ENCODE measurements at regions not wholly inside any gene's neighbourhood (a gene's known extent, or its start where the extent isn't known, plus 50 kb on each side); places are given as distances from the start of the nearest gene placed in this dataset.
A peak's percentile ranks its signal among the peaks of the same experiment; 100 is the strongest.

DNA sequence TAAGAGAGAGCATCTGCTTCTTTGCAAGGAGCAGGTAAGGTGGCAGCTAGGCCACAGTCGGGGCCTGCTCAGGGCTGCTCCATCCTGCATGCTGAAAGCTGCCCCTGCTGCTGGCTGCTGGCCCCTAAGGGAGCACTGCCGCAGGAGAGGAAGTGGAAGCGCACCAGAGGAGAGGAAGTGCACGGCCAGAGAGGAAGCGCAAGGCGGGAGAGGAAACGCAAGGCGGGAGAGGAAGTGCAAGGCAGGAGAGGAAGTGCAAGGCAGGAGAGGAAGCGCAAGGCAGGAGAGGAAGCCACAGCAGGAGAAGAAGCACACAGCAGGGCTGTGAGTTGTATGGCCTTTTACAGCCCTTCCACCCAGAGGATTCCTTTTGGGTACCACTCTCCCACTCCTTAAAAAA lies 539.0 kb upstream of the TNP1 start:
- no peak for TF ChIP-seq POLR2A (IDR thresholded peaks at IDR 0.05; ENCODE audit: extremely low read depth, insufficient read length)
- no peak for TF ChIP-seq MYC (IDR thresholded peaks at IDR 0.05; ENCODE audit: low read depth, low read length)
- TF ChIP-seq, protein P1, sequence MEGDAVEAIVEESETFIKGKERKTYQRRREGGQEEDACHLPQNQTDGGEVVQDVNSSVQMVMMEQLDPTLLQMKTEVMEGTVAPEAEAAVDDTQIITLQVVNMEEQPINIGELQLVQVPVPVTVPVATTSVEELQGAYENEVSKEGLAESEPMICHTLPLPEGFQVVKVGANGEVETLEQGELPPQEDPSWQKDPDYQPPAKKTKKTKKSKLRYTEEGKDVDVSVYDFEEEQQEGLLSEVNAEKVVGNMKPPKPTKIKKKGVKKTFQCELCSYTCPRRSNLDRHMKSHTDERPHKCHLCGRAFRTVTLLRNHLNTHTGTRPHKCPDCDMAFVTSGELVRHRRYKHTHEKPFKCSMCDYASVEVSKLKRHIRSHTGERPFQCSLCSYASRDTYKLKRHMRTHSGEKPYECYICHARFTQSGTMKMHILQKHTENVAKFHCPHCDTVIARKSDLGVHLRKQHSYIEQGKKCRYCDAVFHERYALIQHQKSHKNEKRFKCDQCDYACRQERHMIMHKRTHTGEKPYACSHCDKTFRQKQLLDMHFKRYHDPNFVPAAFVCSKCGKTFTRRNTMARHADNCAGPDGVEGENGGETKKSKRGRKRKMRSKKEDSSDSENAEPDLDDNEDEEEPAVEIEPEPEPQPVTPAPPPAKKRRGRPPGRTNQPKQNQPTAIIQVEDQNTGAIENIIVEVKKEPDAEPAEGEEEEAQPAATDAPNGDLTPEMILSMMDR (IDR thresholded peaks at IDR 0.05; ENCODE audit: low read depth, low read length): no peak
- TF ChIP-seq, protein P2, sequence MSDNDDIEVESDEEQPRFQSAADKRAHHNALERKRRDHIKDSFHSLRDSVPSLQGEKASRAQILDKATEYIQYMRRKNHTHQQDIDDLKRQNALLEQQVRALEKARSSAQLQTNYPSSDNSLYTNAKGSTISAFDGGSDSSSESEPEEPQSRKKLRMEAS (IDR thresholded peaks at IDR 0.05; ENCODE audit: low read depth, low read length): no peak
- peak; percentile 18 for DNase-seq (ENCODE audit: low read depth)

DNA sequence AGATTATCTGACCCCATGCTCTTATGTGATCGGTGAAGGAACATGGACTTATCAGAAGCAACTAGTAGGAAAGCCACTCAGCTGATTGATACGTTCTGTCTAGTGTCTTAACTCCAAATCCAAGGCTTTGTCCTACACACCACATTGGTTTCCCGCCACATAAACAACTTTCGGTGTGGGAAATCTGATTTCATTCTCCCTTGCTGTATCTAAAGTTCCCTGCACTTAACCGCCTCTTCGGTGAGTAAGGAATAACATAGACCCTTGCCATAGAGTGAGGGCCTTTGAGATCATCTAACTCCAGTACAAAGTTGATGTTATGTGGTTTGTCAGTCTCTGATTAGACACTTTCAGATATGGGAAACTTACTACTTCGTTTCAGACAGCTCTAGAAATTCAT lies 538.2 kb upstream of the TNP1 start:
- DNase-seq (ENCODE audit: low read depth): no peak
- H3K4me3 ChIP-seq (ENCODE audit: low read depth, low read length): no peak overlapping the region
- TF ChIP-seq, protein P1 (IDR thresholded peaks at IDR 0.05; ENCODE audit: low read depth, low read length): no peak
- TF ChIP-seq MYC (IDR thresholded peaks at IDR 0.05; ENCODE audit: low read depth, low read length) (no peak), POLR2A (IDR thresholded peaks at IDR 0.05; ENCODE audit: extremely low read depth, insufficient read length) (no peak)
- TF ChIP-seq, protein P2 (IDR thresholded peaks at IDR 0.05; ENCODE audit: low read depth, low read length): no peak

More for the DNA sequence above, 539.0 kb upstream of the TNP1 start:
- no peak overlapping the region for H3K4me3 ChIP-seq (ENCODE audit: low read depth, low read length)

DNA sequence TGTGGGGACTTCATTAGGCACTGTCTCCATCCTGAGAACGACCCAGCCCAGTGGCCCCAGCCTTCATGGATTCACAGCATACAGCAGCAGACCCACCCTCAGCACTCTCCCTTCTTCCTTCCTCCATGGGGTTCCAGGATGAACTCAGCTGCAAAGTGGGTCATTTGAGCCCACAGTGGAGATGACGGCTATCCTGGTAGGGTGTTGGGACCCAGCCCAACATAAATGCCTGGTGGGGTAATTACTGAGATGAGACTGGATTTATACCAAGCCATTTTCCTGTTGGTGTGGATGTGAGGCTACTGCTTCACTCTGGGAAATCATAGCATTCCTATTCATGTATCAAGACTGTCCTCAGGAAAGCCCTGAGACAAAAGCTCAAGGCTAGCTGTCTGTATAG lies 536.7 kb upstream of the TNP1 start:
- DNase-seq (ENCODE audit: low read depth): no peak
- TF ChIP-seq, protein P2 (IDR thresholded peaks at IDR 0.05; ENCODE audit: low read depth, low read length): no peak
- TF ChIP-seq POLR2A (IDR thresholded peaks at IDR 0.05; ENCODE audit: extremely low read depth, insufficient read length) (no peak), MYC (IDR thresholded peaks at IDR 0.05; ENCODE audit: low read depth, low read length) (no peak)
- TF ChIP-seq, protein P1 (IDR thresholded peaks at IDR 0.05; ENCODE audit: low read depth, low read length): no peak
- H3K4me3 ChIP-seq (ENCODE audit: low read depth, low read length): no peak overlapping the region

DNA sequence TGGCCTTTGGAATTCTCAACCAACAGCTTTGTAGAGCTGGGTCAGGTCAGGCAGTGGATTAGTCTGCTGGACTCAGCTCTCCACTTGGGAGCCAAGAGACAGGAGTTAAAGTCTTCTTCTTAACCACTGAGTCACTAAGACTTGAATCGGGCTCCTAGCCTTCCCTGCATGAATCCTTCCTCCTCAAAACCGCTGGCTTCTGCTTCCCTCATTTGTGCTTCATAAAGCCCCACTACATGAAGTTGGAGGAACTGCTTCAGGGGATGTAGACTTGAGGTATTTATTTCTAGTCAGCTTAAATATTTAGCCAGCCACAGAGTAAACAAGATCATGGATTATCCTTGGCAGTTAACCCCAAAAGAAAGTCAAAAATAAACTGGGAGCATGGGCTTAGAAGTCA lies 536.3 kb upstream of the TNP1 start:
- TF ChIP-seq POLR2A (IDR thresholded peaks at IDR 0.05; ENCODE audit: extremely low read depth, insufficient read length): no peak
- TF ChIP-seq, protein P2 (IDR thresholded peaks at IDR 0.05; ENCODE audit: low read depth, low read length): no peak
- TF ChIP-seq, protein P1 (IDR thresholded peaks at IDR 0.05; ENCODE audit: low read depth, low read length): no peak
- no peak for DNase-seq (ENCODE audit: low read depth)
- H3K4me3 ChIP-seq (ENCODE audit: low read depth, low read length): no peak overlapping the region

DNA sequence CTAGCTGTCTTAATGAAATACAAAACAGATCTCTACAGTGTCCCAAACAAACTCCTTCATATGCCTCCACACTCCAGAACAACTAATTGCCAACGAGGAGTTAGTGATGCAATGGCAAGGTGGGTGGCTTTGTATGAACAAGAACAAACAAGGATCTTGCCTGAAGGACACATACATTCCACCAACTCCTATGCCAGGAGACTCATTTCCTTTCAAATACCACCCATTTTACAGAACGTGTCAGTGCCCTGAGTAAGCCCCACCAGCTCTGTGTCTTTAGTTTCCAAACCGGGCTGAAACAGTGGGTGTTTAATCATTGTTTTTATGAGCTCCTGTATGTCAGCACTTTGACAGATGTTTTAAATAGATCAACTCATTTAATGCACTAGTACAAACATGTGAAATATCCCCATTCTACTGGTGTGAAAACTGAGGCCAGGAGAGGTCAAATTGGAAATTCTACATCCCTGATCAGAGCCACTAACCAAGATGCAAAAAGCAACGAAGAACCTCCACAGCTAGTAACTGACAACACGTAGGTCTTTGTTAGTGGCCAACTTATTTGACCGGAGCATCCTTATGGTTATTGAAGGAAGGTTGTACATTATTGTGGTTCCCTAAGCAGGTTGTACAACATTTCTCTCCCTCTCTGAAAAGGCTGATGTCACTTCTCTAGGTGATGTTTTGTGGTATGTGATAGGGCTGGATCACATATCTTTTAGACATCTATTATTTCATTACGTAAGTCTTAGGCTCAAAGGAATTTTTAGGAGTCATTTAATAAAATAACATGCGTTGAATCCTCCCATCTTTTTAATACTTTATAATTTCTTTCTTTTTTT lies 534.9 kb upstream of the TNP1 start:
- TF ChIP-seq POLR2A (IDR thresholded peaks at IDR 0.05; ENCODE audit: extremely low read depth, insufficient read length): no peak
- no peak for TF ChIP-seq MYC (IDR thresholded peaks at IDR 0.05; ENCODE audit: low read depth, low read length)
- TF ChIP-seq, protein P2 (IDR thresholded peaks at IDR 0.05; ENCODE audit: low read depth, low read length): no peak
- TF ChIP-seq, protein P1 (IDR thresholded peaks at IDR 0.05; ENCODE audit: low read depth, low read length): no peak
- H3K4me3 ChIP-seq (ENCODE audit: low read depth, low read length): no peak overlapping the region
- no peak for DNase-seq (ENCODE audit: low read depth)

All from NB4 (cell line).